Fibroblast of lung (primary cell): ENCODE measurements at regions not wholly inside any gene's neighbourhood (a gene's known extent, or its start where the extent isn't known, plus 50 kb on each side); places are given as distances from the start of the nearest gene placed in this dataset.
"Not testable (repeated sequence)": the region's sequence is repeated elsewhere in the genome, so short reads cannot be mapped to it uniquely, and the experiment has no call there.

Experiments
- CTCF ChIP-seq, 2 donors: IDR thresholded peaks in 1 of 2; conservative IDR thresholded peaks in 1 of 2; 1 replicate in 1 of 2; 2 replicates in 1 of 2; pipeline ENCODE4 v1.5.1; 2011 to 2012; ENCODE audit warnings: low read length in 2 of 2, control low read depth in 1 of 2, inconsistent platforms in 1 of 2, low read depth in 1 of 2, mild to moderate bottlenecking in 1 of 2
- EZH2 ChIP-seq: IDR thresholded peaks from 2 replicates; pipeline ENCODE4 v1.5.1; 2012; ENCODE audit warnings: low read length, control low read depth, mild to moderate bottlenecking; ENCODE audit errors: missing control alignments

GRCh38 chr17:16840219-16840618 is 131.7 kb downstream of the TNFRSF13B start:
- not testable (repeated sequence) for TF ChIP-seq EZH2; CTCF (conservative IDR thresholded peaks at IDR 0.05 in 1 of 2, IDR thresholded peaks at IDR 0.05 in 1 of 2; ENCODE audit: low read depth in 1 of 2, low read length in 2 of 2)
